ENCODE measurements at regions not wholly inside any gene's neighbourhood (a gene's known extent, or its start where the extent isn't known, plus 50 kb on each side); places are given as distances from the start of the nearest gene placed in this dataset.

GRCh38 chr2:19505199-19506136, 147.0 kb upstream of the OSR1 start:
- ATAC-seq (replicated peaks; ENCODE audit: extremely low read depth, poor library complexity, severe bottlenecking) (no peak), DNase-seq (ENCODE audit: low spot score in 2 of 2) (no peak)
- Mint-ChIP-seq H3K4me3 (no peak overlapping the region), H3K27ac (ENCODE audit: low read depth) (no peak overlapping the region), H3K9me3 (peaks cover 5% of the 10 kb centered on the region), H3K27me3 (peaks cover 78% of the 10 kb centered on the region), H3K36me3 (ENCODE audit: insufficient read depth) (no peaks in the 10 kb centered on the region), H3K4me1 (no peaks in the 10 kb centered on the region)

- Mint-ChIP-seq H3K27me3 (peaks cover 77% of the 10 kb centered on the region), H3K9me3 (peaks cover 5% of the 10 kb centered on the region), H3K4me1 (no peaks in the 10 kb centered on the region), H3K4me3 (no peak overlapping the region), H3K36me3 (ENCODE audit: insufficient read depth) (no peaks in the 10 kb centered on the region), H3K27ac (ENCODE audit: low read depth) (no peak overlapping the region)
- ATAC-seq (replicated peaks; ENCODE audit: extremely low read depth, poor library complexity, severe bottlenecking) = no peak
- DNase-seq (ENCODE audit: low spot score in 2 of 2) = no peak
These were observed 146.2 kb upstream of the OSR1 start for GRCh38 chr2:19504400-19505198.

- Mint-ChIP-seq H3K4me1 (no peaks in the 10 kb centered on the region), H3K36me3 (ENCODE audit: insufficient read depth) (no peaks in the 10 kb centered on the region), H3K4me3 (no peak overlapping the region), H3K27me3 (peaks cover 71% of the 10 kb centered on the region), H3K9me3 (peaks cover 5% of the 10 kb centered on the region), H3K27ac (ENCODE audit: low read depth) (no peak overlapping the region)
- DNase-seq (ENCODE audit: low spot score in 2 of 2) (no peak), ATAC-seq (replicated peaks; ENCODE audit: extremely low read depth, poor library complexity, severe bottlenecking) (no peak)
These were observed 145.5 kb upstream of the OSR1 start for GRCh38 chr2:19503915-19504314.

GRCh38 chr2:19503406-19503805, 145.0 kb upstream of the OSR1 start:
- peaks cover 65% of the 10 kb centered on the region for H3K27me3 Mint-ChIP-seq
- DNase-seq (ENCODE audit: low spot score in 2 of 2) (no peak), ATAC-seq (replicated peaks; ENCODE audit: extremely low read depth, poor library complexity, severe bottlenecking) (no peak)
- H3K4me1 Mint-ChIP-seq = no peaks in the 10 kb centered on the region
- peaks cover 5% of the 10 kb centered on the region for H3K9me3 Mint-ChIP-seq
- H3K4me3 Mint-ChIP-seq = no peak overlapping the region
- no peaks in the 10 kb centered on the region for H3K36me3 Mint-ChIP-seq (ENCODE audit: insufficient read depth)
- H3K27ac Mint-ChIP-seq (ENCODE audit: low read depth) = no peak overlapping the region

- H3K4me3 Mint-ChIP-seq = no peak overlapping the region
- no peak overlapping the region for H3K27ac Mint-ChIP-seq (ENCODE audit: low read depth)
- ATAC-seq (replicated peaks; ENCODE audit: extremely low read depth, poor library complexity, severe bottlenecking) (no peak), DNase-seq (ENCODE audit: low spot score in 2 of 2) (no peak)
- no peaks in the 10 kb centered on the region for H3K4me1 Mint-ChIP-seq
- peaks cover 5% of the 10 kb centered on the region for H3K9me3 Mint-ChIP-seq
- no peaks in the 10 kb centered on the region for H3K36me3 Mint-ChIP-seq (ENCODE audit: insufficient read depth)
- peaks cover 35% of the 10 kb centered on the region for H3K27me3 Mint-ChIP-seq
These were observed 141.7 kb upstream of the OSR1 start for GRCh38 chr2:19500126-19500525.

- ATAC-seq (replicated peaks; ENCODE audit: extremely low read depth, poor library complexity, severe bottlenecking) = no peak
- Mint-ChIP-seq H3K4me1 (no peaks in the 10 kb centered on the region), H3K27ac (ENCODE audit: low read depth) (no peak overlapping the region), H3K36me3 (ENCODE audit: insufficient read depth) (no peaks in the 10 kb centered on the region), H3K27me3 (peaks cover 34% of the 10 kb centered on the region), H3K9me3 (no peaks in the 10 kb centered on the region), H3K4me3 (no peak overlapping the region)
- DNase-seq (ENCODE audit: low spot score in 2 of 2) = no peak
These were observed 138.2 kb upstream of the OSR1 start for GRCh38 chr2:19496646-19497045.

- Mint-ChIP-seq H3K27ac (ENCODE audit: low read depth) (no peak overlapping the region), H3K27me3 (peaks cover 53% of the 10 kb centered on the region), H3K4me1 (no peaks in the 10 kb centered on the region), H3K4me3 (no peak overlapping the region), H3K9me3 (no peaks in the 10 kb centered on the region), H3K36me3 (ENCODE audit: insufficient read depth) (no peaks in the 10 kb centered on the region)
- DNase-seq (ENCODE audit: low spot score in 2 of 2) (no peak), ATAC-seq (replicated peaks; ENCODE audit: extremely low read depth, poor library complexity, severe bottlenecking) (no peak)
These were observed 135.8 kb upstream of the OSR1 start for GRCh38 chr2:19494241-19494640.

GRCh38 chr2:19491796-19492195, 133.4 kb upstream of the OSR1 start:
- peaks cover 56% of the 10 kb centered on the region for H3K27me3 Mint-ChIP-seq
- H3K4me1 Mint-ChIP-seq = no peaks in the 10 kb centered on the region
- H3K36me3 Mint-ChIP-seq (ENCODE audit: insufficient read depth) = no peaks in the 10 kb centered on the region
- ATAC-seq (replicated peaks; ENCODE audit: extremely low read depth, poor library complexity, severe bottlenecking) (no peak), DNase-seq (ENCODE audit: low spot score in 2 of 2) (no peak)
- H3K4me3 Mint-ChIP-seq = no peak overlapping the region
- H3K27ac Mint-ChIP-seq (ENCODE audit: low read depth) = no peak overlapping the region
- no peaks in the 10 kb centered on the region for H3K9me3 Mint-ChIP-seq

- Mint-ChIP-seq H3K9me3 (no peaks in the 10 kb centered on the region), H3K4me3 (no peak overlapping the region), H3K4me1 (no peaks in the 10 kb centered on the region), H3K27me3 (peaks cover 56% of the 10 kb centered on the region), H3K36me3 (ENCODE audit: insufficient read depth) (no peaks in the 10 kb centered on the region), H3K27ac (ENCODE audit: low read depth) (no peak overlapping the region)
- ATAC-seq (replicated peaks; ENCODE audit: extremely low read depth, poor library complexity, severe bottlenecking) (no peak), DNase-seq (ENCODE audit: low spot score in 2 of 2) (no peak)
These were observed 132.5 kb upstream of the OSR1 start for GRCh38 chr2:19490846-19491435.

- Mint-ChIP-seq H3K9me3 (no peaks in the 10 kb centered on the region), H3K27me3 (peaks cover 42% of the 10 kb centered on the region), H3K27ac (ENCODE audit: low read depth) (no peak overlapping the region), H3K4me3 (no peak overlapping the region), H3K36me3 (ENCODE audit: insufficient read depth) (no peaks in the 10 kb centered on the region), H3K4me1 (no peaks in the 10 kb centered on the region)
- DNase-seq (ENCODE audit: low spot score in 2 of 2) = no peak
- no peak for ATAC-seq (replicated peaks; ENCODE audit: extremely low read depth, poor library complexity, severe bottlenecking)
These were observed 129.7 kb upstream of the OSR1 start for GRCh38 chr2:19488009-19488691.

GRCh38 chr2:19484736-19485135, 126.3 kb upstream of the OSR1 start:
- H3K9me3 Mint-ChIP-seq = no peaks in the 10 kb centered on the region
- no peaks in the 10 kb centered on the region for H3K4me1 Mint-ChIP-seq

GRCh38 chr2:19480673-19481072, 122.2 kb upstream of the OSR1 start:
- no peak for ATAC-seq (replicated peaks; ENCODE audit: extremely low read depth, poor library complexity, severe bottlenecking)
- H3K9me3 Mint-ChIP-seq = no peaks in the 10 kb centered on the region
- H3K4me1 Mint-ChIP-seq = no peaks in the 10 kb centered on the region
- no peak overlapping the region for H3K27ac Mint-ChIP-seq (ENCODE audit: low read depth)
- H3K4me3 Mint-ChIP-seq = no peak overlapping the region
- peaks cover 10% of the 10 kb centered on the region for H3K27me3 Mint-ChIP-seq
- H3K36me3 Mint-ChIP-seq (ENCODE audit: insufficient read depth) = no peaks in the 10 kb centered on the region
- no peak for DNase-seq (ENCODE audit: low spot score in 2 of 2)

More at GRCh38 chr2:19484736-19485135, 126.3 kb upstream of the OSR1 start:
- H3K27me3 Mint-ChIP-seq = peaks cover 16% of the 10 kb centered on the region
- no peaks in the 10 kb centered on the region for H3K36me3 Mint-ChIP-seq (ENCODE audit: insufficient read depth)
- H3K27ac Mint-ChIP-seq (ENCODE audit: low read depth) = no peak overlapping the region
- H3K4me3 Mint-ChIP-seq = no peak overlapping the region
- ATAC-seq (replicated peaks; ENCODE audit: extremely low read depth, poor library complexity, severe bottlenecking) (no peak), DNase-seq (ENCODE audit: low spot score in 2 of 2) (no peak)

Measured in central memory CD8-positive, alpha-beta T cell (primary cell).